PC-9 (cell line): ENCODE measurements at regions not wholly inside any gene's neighbourhood (a gene's known extent, or its start where the extent isn't known, plus 50 kb on each side); places are given as distances from the start of the nearest gene placed in this dataset.

Experiments used
- BruUV-seq: library from RNA; stranded (reverse); fragments of 400-500 nt; replicated peaks from 2 replicates; lab custom pipeline; 2021; lab: Mats Ljungman, UMichigan
- CTCF ChIA-PET: fragments of 300-600 bp; sonication (Branson Sonifier 250); formaldehyde crosslinking; loops from one replicate; lab custom pipeline; 2022; ENCODE audit warnings: antibody characterized with exemption; lab: Charles Lee
- POLR2A ChIA-PET: fragments of 300-600 bp; sonication (Branson Sonifier 250); formaldehyde crosslinking; loops from one replicate; lab custom pipeline; 2022; ENCODE audit warnings: antibody characterized with exemption; ENCODE audit not compliant: unreplicated experiment; lab: Charles Lee
- DNase-seq, 2 experiments: peaks; one replicate each; pipeline versions ENCODE4 v3.0.0 to v3.0.0-alpha.2; 2015 to 2022; ENCODE audit warnings: mixed read lengths in 1 of 2
- H2AFZ ChIP-seq: fragments of 200-600 bp; sonication (generic); 2 replicates; pipeline ENCODE4 v1.8.1; 2017; ENCODE audit warnings: antibody characterized with exemption
- H3F3A ChIP-seq: fragments of 200-600 bp; sonication (generic); 2 replicates; pipeline ENCODE4 v1.8.1; 2017; ENCODE audit warnings: antibody characterized with exemption, mild to moderate bottlenecking, low read depth; ENCODE audit not compliant: insufficient read depth
- H3K27ac ChIP-seq: fragments of 200-600 bp; sonication (generic); 2 replicates; pipeline ENCODE4 v1.6.1; 2016; ENCODE audit warnings: mixed run types
- H3K27me3 ChIP-seq: fragments of 200-600 bp; sonication (generic); 2 replicates; pipeline ENCODE4 v1.6.1; 2016; ENCODE audit warnings: low read depth, mixed run types; ENCODE audit not compliant: insufficient read depth
- H3K36me3 ChIP-seq: fragments of 200-600 bp; sonication (generic); 2 replicates; pipeline ENCODE4 v1.6.1; 2016; ENCODE audit warnings: low read depth, mixed run types
- H3K4me1 ChIP-seq: fragments of 200-600 bp; sonication (generic); replicated peaks from 2 replicates; pipeline ENCODE4 v1.6.1; 2016; ENCODE audit warnings: mixed run types; ENCODE audit not compliant: insufficient read depth
- H3K4me2 ChIP-seq: fragments of 200-600 bp; sonication (generic); 2 replicates; pipeline ENCODE4 v1.6.1; 2017; ENCODE audit warnings: mixed run types
- H3K4me3 ChIP-seq: fragments of 200-600 bp; sonication (generic); 2 replicates; pipeline ENCODE4 v1.6.1; 2016; ENCODE audit warnings: mixed run types
- H3K79me2 ChIP-seq: fragments of 200-600 bp; sonication (generic); 2 replicates; pipeline ENCODE4 v1.6.1; 2017; ENCODE audit warnings: low read depth, mixed run types
- H3K9me2 ChIP-seq: fragments of 200-600 bp; sonication (generic); 2 replicates; pipeline ENCODE4 v1.8.1; 2017; ENCODE audit warnings: mild to moderate bottlenecking; ENCODE audit not compliant: insufficient read depth
- H3K9me3 ChIP-seq: fragments of 200-600 bp; sonication (generic); 2 replicates; pipeline ENCODE4 v1.8.1; 2016; ENCODE audit warnings: low read depth; ENCODE audit not compliant: insufficient read depth
- H4K20me1 ChIP-seq: fragments of 200-600 bp; sonication (generic); 2 replicates; pipeline ENCODE4 v1.8.1; 2017; ENCODE audit not compliant: insufficient read depth
- CTCF ChIP-seq: fragments of 200-600 bp; sonication (generic); conservative IDR thresholded peaks from 2 replicates; pipeline ENCODE4 v1.6.1; 2017; ENCODE audit warnings: mixed run types, antibody characterized with exemption, mild to moderate bottlenecking, moderate library complexity
- EZH2 ChIP-seq: fragments of 200-600 bp; sonication (generic); IDR thresholded peaks from 2 replicates; pipeline ENCODE4 v1.8.0; 2017; ENCODE audit warnings: antibody characterized with exemption, low read depth
- intact Hi-C: fragments of 100-400 bp; cut with micrococcal nuclease; formaldehyde crosslinking; loops from one replicate; pipeline ENCODE4 v1.10.0; 2022; ENCODE audit not compliant: unreplicated experiment

DNA sequence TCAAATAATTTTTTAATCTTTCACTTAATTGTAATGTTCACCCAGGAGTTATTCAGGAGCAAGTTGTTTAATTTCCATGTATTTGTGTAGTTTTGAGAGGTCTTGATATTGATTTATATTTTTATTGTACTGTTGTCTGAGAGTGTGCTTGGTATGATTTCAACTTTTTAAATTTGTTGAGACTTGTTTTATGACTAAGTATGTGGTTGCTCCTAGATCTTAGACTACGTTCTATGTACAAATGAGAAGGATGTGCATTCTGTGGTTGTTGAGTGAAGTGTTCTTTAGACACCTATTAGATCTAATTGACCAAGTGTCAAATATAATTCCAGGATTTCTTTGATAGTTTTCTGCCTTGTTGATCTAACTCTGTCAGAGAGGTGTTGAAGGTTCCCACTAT is 353.3 kb upstream of the GNPDA2 start:
- Histone ChIP-seq H3K4me2 (no peak overlapping the region), H3K79me2 (no peaks in the 10 kb centered on the region), H3K4me1 (no peaks in the 10 kb centered on the region), H3K4me3 (no peak overlapping the region), H3F3A (no peaks in the 10 kb centered on the region), H3K27me3 (no peaks in the 10 kb centered on the region), H3K27ac (no peak overlapping the region), H3K9me2 (no peaks in the 10 kb centered on the region), H2AFZ (no peak overlapping the region), H4K20me1 (no peaks in the 10 kb centered on the region), H3K9me3 (no peaks in the 10 kb centered on the region), H3K36me3 (no peaks in the 10 kb centered on the region)
- no peak for TF ChIP-seq EZH2
- CTCF ChIA-PET, result no interaction called here
- BruUV-seq, result no TSS peak
- intact Hi-C loops, result loop anchor here (10.0 kb wide), 1 partner anchor 155 kb away; no protein-coding TSS in a partner anchor
- DNase-seq, result no peak
- POLR2A ChIA-PET, result no interaction called here

DNA sequence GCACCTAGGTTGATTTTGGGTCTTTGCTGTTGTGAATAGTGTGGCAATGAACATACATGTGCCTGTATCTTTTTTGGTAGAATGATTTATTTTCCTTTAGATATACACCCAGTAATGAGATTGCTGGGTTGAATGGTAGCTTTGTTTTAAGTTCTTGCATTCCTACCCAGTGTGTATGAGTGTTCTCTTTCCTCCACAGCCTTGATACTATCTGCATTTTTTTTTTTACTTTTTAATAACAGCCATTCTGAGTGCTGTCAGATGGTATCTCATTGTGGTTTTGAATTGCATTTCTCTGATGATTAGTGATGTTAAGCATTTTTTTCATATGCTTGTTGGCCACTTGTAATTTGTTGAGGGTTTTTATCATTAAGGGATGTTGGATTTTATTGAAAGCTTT is 351.8 kb upstream of the GNPDA2 start:
- intact Hi-C loops, result no loop called here
- POLR2A ChIA-PET, result interaction anchor here (0.6 kb wide), 1 partner anchor 294 kb away, joined by 3 read pairs; no protein-coding TSS in a partner anchor
- no TSS peak for BruUV-seq

DNA sequence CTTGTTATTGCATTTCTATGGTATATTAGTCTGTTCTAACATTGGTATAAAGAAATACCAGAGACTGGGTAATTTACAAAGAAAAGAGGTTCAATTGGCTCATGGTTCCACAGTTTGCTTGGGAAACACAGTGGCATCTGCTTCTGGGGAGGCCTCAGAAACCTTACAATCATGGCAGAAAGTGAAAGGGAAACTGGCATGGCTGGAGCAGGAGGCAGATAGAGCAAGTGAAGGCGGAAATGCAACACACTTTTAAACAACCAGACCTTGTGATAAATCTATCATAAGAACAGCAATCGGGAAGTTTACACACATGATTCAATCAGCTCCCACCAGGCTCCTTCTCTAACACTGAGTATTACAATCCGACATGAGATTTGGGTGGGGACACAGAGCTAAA is 346.6 kb upstream of the GNPDA2 start:
- Histone ChIP-seq H3K9me2 (no peaks in the 10 kb centered on the region), H3K27me3 (no peaks in the 10 kb centered on the region), H3K79me2 (no peaks in the 10 kb centered on the region), H3F3A (no peaks in the 10 kb centered on the region), H3K4me2 (no peak overlapping the region), H2AFZ (no peak overlapping the region), H3K36me3 (no peaks in the 10 kb centered on the region), H4K20me1 (no peaks in the 10 kb centered on the region), H3K4me3 (no peak overlapping the region), H3K27ac (no peak overlapping the region), H3K4me1 (no peaks in the 10 kb centered on the region), H3K9me3 (no peaks in the 10 kb centered on the region)
- POLR2A ChIA-PET, result no interaction called here
- intact Hi-C loops, result no loop called here
- DNase-seq, result no peak
- BruUV-seq, result no TSS peak
- TF ChIP-seq EZH2 (no peak), CTCF (no peak)
- CTCF ChIA-PET, result no interaction called here

More for the DNA sequence above, 351.8 kb upstream of the GNPDA2 start:
- Histone ChIP-seq H3K36me3 (no peaks in the 10 kb centered on the region), H2AFZ (no peak overlapping the region), H3K4me2 (no peak overlapping the region), H3K27me3 (no peaks in the 10 kb centered on the region), H3F3A (no peaks in the 10 kb centered on the region), H3K9me2 (no peaks in the 10 kb centered on the region), H3K79me2 (no peaks in the 10 kb centered on the region), H3K4me1 (no peaks in the 10 kb centered on the region), H4K20me1 (no peaks in the 10 kb centered on the region), H3K9me3 (no peaks in the 10 kb centered on the region), H3K4me3 (no peak overlapping the region), H3K27ac (no peak overlapping the region)
- TF ChIP-seq CTCF, result no peak
- no peak for TF ChIP-seq EZH2
- CTCF ChIA-PET, result no interaction called here
- DNase-seq, result no peak

GRCh38 chr4:45064741-45065140 is 338.4 kb upstream of the GNPDA2 start:
- no TSS peak for BruUV-seq
- H3K36me3 ChIP-seq, result no peaks in the 10 kb centered on the region
- H3K79me2 ChIP-seq, result no peaks in the 10 kb centered on the region
- H3K27me3 ChIP-seq, result no peaks in the 10 kb centered on the region
- CTCF ChIA-PET, result no interaction called here
- no peaks in the 10 kb centered on the region for H4K20me1 ChIP-seq
- intact Hi-C loops, result no loop called here
- no peaks in the 10 kb centered on the region for H3F3A ChIP-seq
- H3K27ac ChIP-seq, result no peak overlapping the region
- H3K4me3 ChIP-seq, result no peak overlapping the region
- H3K9me3 ChIP-seq, result no peaks in the 10 kb centered on the region
- no peaks in the 10 kb centered on the region for H3K9me2 ChIP-seq
- no peak overlapping the region for H2AFZ ChIP-seq
- DNase-seq, result no peak
- POLR2A ChIA-PET, result no interaction called here
- no peak overlapping the region for H3K4me2 ChIP-seq
- TF ChIP-seq CTCF (no peak), EZH2 (no peak)
- H3K4me1 ChIP-seq, result no peaks in the 10 kb centered on the region
